ENCODE measurements at regions not wholly inside any gene's neighbourhood (a gene's known extent, or its start where the extent isn't known, plus 50 kb on each side); places are given as distances from the start of the nearest gene placed in this dataset.

GRCh38 chr2:37784759-37785149 is 113.3 kb upstream of the CDC42EP3 start:
- H3K27ac Mint-ChIP-seq, result no peak overlapping the region
- no peaks in the 10 kb centered on the region for H3K27me3 Mint-ChIP-seq
- peaks cover 14% of the 10 kb centered on the region for H3K36me3 Mint-ChIP-seq
- peaks cover 16% of the 10 kb centered on the region for H3K9me3 Mint-ChIP-seq
- H3K4me3 Mint-ChIP-seq, result no peak overlapping the region
- H3K4me1 Mint-ChIP-seq, result no peaks in the 10 kb centered on the region
- ATAC-seq, result no peak

GRCh38 chr2:37786191-37786698 is 114.8 kb upstream of the CDC42EP3 start:
- Mint-ChIP-seq H3K4me3 (no peak overlapping the region), H3K27me3 (no peaks in the 10 kb centered on the region), H3K27ac (no peak overlapping the region), H3K36me3 (peaks cover 16% of the 10 kb centered on the region), H3K4me1 (no peaks in the 10 kb centered on the region), H3K9me3 (peaks cover 16% of the 10 kb centered on the region)
- ATAC-seq, result no peak

GRCh38 chr2:37786854-37787253 is 115.4 kb upstream of the CDC42EP3 start:
- Mint-ChIP-seq H3K4me3 (no peak overlapping the region), H3K27me3 (no peaks in the 10 kb centered on the region), H3K36me3 (peaks cover 16% of the 10 kb centered on the region), H3K4me1 (no peaks in the 10 kb centered on the region), H3K9me3 (peaks cover 16% of the 10 kb centered on the region), H3K27ac (no peak overlapping the region)
- no peak for ATAC-seq

GRCh38 chr2:37788602-37789209 is 117.3 kb upstream of the CDC42EP3 start:
- Mint-ChIP-seq H3K27me3 (no peaks in the 10 kb centered on the region), H3K36me3 (peaks cover 16% of the 10 kb centered on the region), H3K27ac (no peak overlapping the region), H3K9me3 (peaks cover 16% of the 10 kb centered on the region), H3K4me3 (no peak overlapping the region), H3K4me1 (no peaks in the 10 kb centered on the region)
- ATAC-seq, result no peak

- H3K4me1 Mint-ChIP-seq, result no peaks in the 10 kb centered on the region
- H3K27me3 Mint-ChIP-seq, result no peaks in the 10 kb centered on the region
- H3K36me3 Mint-ChIP-seq, result peaks cover 16% of the 10 kb centered on the region
- no peak overlapping the region for H3K4me3 Mint-ChIP-seq
- peaks cover 16% of the 10 kb centered on the region for H3K9me3 Mint-ChIP-seq
- H3K27ac Mint-ChIP-seq, result no peak overlapping the region
- ATAC-seq, result no peak
Observed at GRCh38 chr2:37790019-37790418, 118.6 kb upstream of the CDC42EP3 start.

GRCh38 chr2:37790462-37790861 is 119.0 kb upstream of the CDC42EP3 start:
- no peak overlapping the region for H3K4me3 Mint-ChIP-seq
- H3K27ac Mint-ChIP-seq, result no peak overlapping the region
- no peaks in the 10 kb centered on the region for H3K27me3 Mint-ChIP-seq
- H3K9me3 Mint-ChIP-seq, result peaks cover 16% of the 10 kb centered on the region
- ATAC-seq, result no peak
- peaks cover 16% of the 10 kb centered on the region for H3K36me3 Mint-ChIP-seq
- H3K4me1 Mint-ChIP-seq, result no peaks in the 10 kb centered on the region

GRCh38 chr2:37792366-37792765 is 120.9 kb upstream of the CDC42EP3 start:
- Mint-ChIP-seq H3K36me3 (peaks cover 16% of the 10 kb centered on the region), H3K27me3 (no peaks in the 10 kb centered on the region), H3K4me1 (peaks cover 5% of the 10 kb centered on the region), H3K4me3 (no peak overlapping the region), H3K27ac (no peak overlapping the region), H3K9me3 (peaks cover 12% of the 10 kb centered on the region)
- no peak for ATAC-seq

- no peaks in the 10 kb centered on the region for H3K27me3 Mint-ChIP-seq
- peaks cover 10% of the 10 kb centered on the region for H3K4me1 Mint-ChIP-seq
- no peak overlapping the region for H3K4me3 Mint-ChIP-seq
- H3K36me3 Mint-ChIP-seq, result peaks cover 16% of the 10 kb centered on the region
- peaks cover 10% of the 10 kb centered on the region for H3K9me3 Mint-ChIP-seq
- H3K27ac Mint-ChIP-seq, result no peak overlapping the region
- ATAC-seq, result no peak
Observed at GRCh38 chr2:37793004-37793403, 121.6 kb upstream of the CDC42EP3 start.

- no peaks in the 10 kb centered on the region for H3K27me3 Mint-ChIP-seq
Observed at GRCh38 chr2:37794717-37795116, 123.3 kb upstream of the CDC42EP3 start.

GRCh38 chr2:37795456-37795855 is 124.0 kb upstream of the CDC42EP3 start:
- H3K4me1 Mint-ChIP-seq, result peaks cover 19% of the 10 kb centered on the region
- no peaks in the 10 kb centered on the region for H3K36me3 Mint-ChIP-seq
- H3K27me3 Mint-ChIP-seq, result no peaks in the 10 kb centered on the region
- no peak for ATAC-seq
- no peak overlapping the region for H3K4me3 Mint-ChIP-seq
- H3K9me3 Mint-ChIP-seq, result no peaks in the 10 kb centered on the region
- H3K27ac Mint-ChIP-seq, result no peak overlapping the region

More at GRCh38 chr2:37794717-37795116, 123.3 kb upstream of the CDC42EP3 start:
- H3K9me3 Mint-ChIP-seq, result peaks cover under 1% of the 10 kb centered on the region
- H3K27ac Mint-ChIP-seq, result no peak overlapping the region
- H3K4me1 Mint-ChIP-seq, result peaks cover 19% of the 10 kb centered on the region
- ATAC-seq, result no peak
- H3K4me3 Mint-ChIP-seq, result no peak overlapping the region
- peaks cover 2% of the 10 kb centered on the region for H3K36me3 Mint-ChIP-seq

GRCh38 chr2:37795938-37796337 is 124.5 kb upstream of the CDC42EP3 start:
- Mint-ChIP-seq H3K4me1 (peaks cover 19% of the 10 kb centered on the region), H3K9me3 (no peaks in the 10 kb centered on the region), H3K27ac (no peak overlapping the region), H3K36me3 (no peaks in the 10 kb centered on the region), H3K4me3 (no peak overlapping the region), H3K27me3 (no peaks in the 10 kb centered on the region)
- ATAC-seq, result no peak

GRCh38 chr2:37796481-37796880 is 125.0 kb upstream of the CDC42EP3 start:
- H3K27ac Mint-ChIP-seq, result no peak overlapping the region
- H3K36me3 Mint-ChIP-seq, result no peaks in the 10 kb centered on the region
- no peaks in the 10 kb centered on the region for H3K27me3 Mint-ChIP-seq
- peaks cover 19% of the 10 kb centered on the region for H3K4me1 Mint-ChIP-seq
- H3K4me3 Mint-ChIP-seq, result no peak overlapping the region
- ATAC-seq, result no peak
- H3K9me3 Mint-ChIP-seq, result no peaks in the 10 kb centered on the region

- H3K4me1 Mint-ChIP-seq, result peaks cover 19% of the 10 kb centered on the region
- H3K27ac Mint-ChIP-seq, result no peak overlapping the region
- ATAC-seq, result no peak
- no peak overlapping the region for H3K4me3 Mint-ChIP-seq
- H3K9me3 Mint-ChIP-seq, result no peaks in the 10 kb centered on the region
- H3K36me3 Mint-ChIP-seq, result no peaks in the 10 kb centered on the region
- no peaks in the 10 kb centered on the region for H3K27me3 Mint-ChIP-seq
Observed at GRCh38 chr2:37797081-37797480, 125.6 kb upstream of the CDC42EP3 start.

GRCh38 chr2:37798315-37799005 is 126.6 kb upstream of the RMDN2 start:
- ATAC-seq, result peak; percentile 90
- H3K36me3 Mint-ChIP-seq, result no peaks in the 10 kb centered on the region
- peaks cover 19% of the 10 kb centered on the region for H3K4me1 Mint-ChIP-seq
- no peaks in the 10 kb centered on the region for H3K27me3 Mint-ChIP-seq
- no peak overlapping the region for H3K4me3 Mint-ChIP-seq
- H3K27ac Mint-ChIP-seq, result peak overlapping the region; percentile 59
- H3K9me3 Mint-ChIP-seq, result no peaks in the 10 kb centered on the region

- no peak overlapping the region for H3K4me3 Mint-ChIP-seq
- no peak for ATAC-seq
- no peaks in the 10 kb centered on the region for H3K36me3 Mint-ChIP-seq
- H3K27ac Mint-ChIP-seq, result no peak overlapping the region
- H3K9me3 Mint-ChIP-seq, result no peaks in the 10 kb centered on the region
- no peaks in the 10 kb centered on the region for H3K27me3 Mint-ChIP-seq
- H3K4me1 Mint-ChIP-seq, result peaks cover 19% of the 10 kb centered on the region
Observed at GRCh38 chr2:37800176-37800858, 124.8 kb upstream of the RMDN2 start.

All from stimulated activated memory B cell treated with anti-CD40 and anti-IgM and Interleukin-4, amounts not matched to agents 10 μg/mL and 1 μg/mL and 100 μg/mL, for 72 hours (primary cell).